Testis (tissue), 2 donors: ENCODE measurements at regions not wholly inside any gene's neighbourhood (a gene's known extent, or its start where the extent isn't known, plus 50 kb on each side); places are given as distances from the start of the nearest gene placed in this dataset.

ENCODE experiments used
- DNase-seq: peaks from one replicate; pipeline ENCODE4 v3.0.0-alpha.2; 2019
- H3K27ac ChIP-seq, 2 donors: fragments of 200-600 bp; sonication (generic); one replicate each; pipeline ENCODE4 v1.5.1; 2019
- H3K27me3 ChIP-seq: fragments of 200-600 bp; sonication (generic); one replicate; pipeline ENCODE4 v1.5.1; 2019
- H3K36me3 ChIP-seq: fragments of 200-600 bp; sonication (generic); one replicate; pipeline ENCODE4 v1.5.1; 2017; ENCODE audit warnings: low read depth; ENCODE audit errors: missing control alignments
- H3K4me1 ChIP-seq: fragments of 200-600 bp; sonication (generic); one replicate; pipeline ENCODE4 v1.5.1; 2019
- H3K4me3 ChIP-seq, 2 donors: fragments of 200-600 bp; sonication (generic); one replicate each; pipeline ENCODE4 v1.5.1; 2017 to 2019
- H3K9me3 ChIP-seq: fragments of 200-600 bp; sonication (generic); one replicate; pipeline ENCODE4 v1.5.1; 2017
- CTCF ChIP-seq, 3 experiments: fragments of 450-650 bp in 2 of 3; fragments of 200-600 bp in 1 of 3; sonication (generic) in 1 of 3; IDR thresholded peaks; one replicate each; pipeline ENCODE4 v1.5.1; 2016 to 2019; ENCODE audit warnings: antibody characterized with exemption in 3 of 3, mild to moderate bottlenecking in 2 of 3, moderate library complexity in 1 of 3
- POLR2A ChIP-seq: fragments of 450-650 bp; IDR thresholded peaks from one replicate; pipeline ENCODE4 v1.6.1; 2017; ENCODE audit warnings: antibody characterized with exemption, mild to moderate bottlenecking, moderate library complexity
- WGBS, 2 donors: methylation state at CpG; one replicate each; pipeline ENCODE4 v1.1.5; 2018; 5-methylcytosine and 5-hydroxymethylcytosine counted together
- intact Hi-C: fragments of 100-400 bp; cut with DNase I; formaldehyde crosslinking; loops from one replicate; pipeline ENCODE4 v1.15.1; 2023; ENCODE audit warnings: low total_unique reads

GRCh38 chr12:92253301-92253700, 107.7 kb upstream of the BTG1 start:
- no peaks in the 10 kb centered on the region for H3K27me3 ChIP-seq
- TF ChIP-seq CTCF (IDR thresholded peaks at IDR 0.05) (no peak), POLR2A (no peak)
- intact Hi-C loops, result no loop called here
- H3K4me3 ChIP-seq, result no peak overlapping the region
- H3K9me3 ChIP-seq, result no peaks in the 10 kb centered on the region
- no peaks in the 10 kb centered on the region for H3K36me3 ChIP-seq
- H3K27ac ChIP-seq, result no peak overlapping the region
- H3K4me1 ChIP-seq, result no peaks in the 10 kb centered on the region
- no peak for DNase-seq

- no peak for DNase-seq
- H3K27ac ChIP-seq, result no peak overlapping the region
- WGBS, 2 donors, result 52 to 65% methylated on average over 2 of the region's 2 CpGs
- intact Hi-C loops, result no loop called here
- no peak overlapping the region for H3K4me3 ChIP-seq
- H3K9me3 ChIP-seq, result no peaks in the 10 kb centered on the region
- H3K27me3 ChIP-seq, result no peaks in the 10 kb centered on the region
- peaks cover under 1% of the 10 kb centered on the region for H3K4me1 ChIP-seq
- TF ChIP-seq CTCF (IDR thresholded peaks at IDR 0.05) (no peak), POLR2A (no peak)
- H3K36me3 ChIP-seq, result no peaks in the 10 kb centered on the region
Measured at GRCh38 chr12:92248977-92249376, 103.3 kb upstream of the BTG1 start.

GRCh38 chr12:92244036-92244435, 98.4 kb upstream of the BTG1 start:
- intact Hi-C loops, result no loop called here

GRCh38 chr12:92242907-92243306, 97.3 kb upstream of the BTG1 start:
- TF ChIP-seq POLR2A (no peak), CTCF (IDR thresholded peaks at IDR 0.05) (no peak)
- Histone ChIP-seq H3K27me3 (no peaks in the 10 kb centered on the region), H3K27ac (peak overlapping the region; percentile 10 to 77), H3K9me3 (no peaks in the 10 kb centered on the region), H3K4me1 (peaks cover 13% of the 10 kb centered on the region), H3K4me3 (no peak overlapping the region), H3K36me3 (no peaks in the 10 kb centered on the region)
- no peak for DNase-seq
- intact Hi-C loops, result no loop called here
- WGBS, 2 donors, result 77 to 86% methylated on average over 3 of the region's 3 CpGs

More at GRCh38 chr12:92244036-92244435, 98.4 kb upstream of the BTG1 start:
- no peaks in the 10 kb centered on the region for H3K9me3 ChIP-seq
- DNase-seq, result peak; percentile 62
- H3K36me3 ChIP-seq, result no peaks in the 10 kb centered on the region
- H3K4me1 ChIP-seq, result peaks cover 13% of the 10 kb centered on the region
- H3K27me3 ChIP-seq, result no peaks in the 10 kb centered on the region
- peak overlapping the region; percentile 10 to 77 for H3K27ac ChIP-seq
- H3K4me3 ChIP-seq, result no peak overlapping the region
- 20 to 31% methylated on average over 3 of the region's 3 CpGs for WGBS, 2 donors
- no peak for TF ChIP-seq POLR2A

GRCh38 chr12:92237762-92238523, 92.3 kb upstream of the BTG1 start:
- WGBS, 2 donors, result 83 to 93% methylated on average over 6 of the region's 6 CpGs

More at GRCh38 chr12:92237762-92238523, 92.3 kb upstream of the BTG1 start:
- no peak for DNase-seq
- H3K4me3 ChIP-seq, result no peak overlapping the region
- no peak overlapping the region for H3K27ac ChIP-seq
- peaks cover 1% of the 10 kb centered on the region for H3K4me1 ChIP-seq
- no peaks in the 10 kb centered on the region for H3K9me3 ChIP-seq
- TF ChIP-seq POLR2A (no peak), CTCF (IDR thresholded peaks at IDR 0.05) (no peak)
- H3K27me3 ChIP-seq, result no peaks in the 10 kb centered on the region
- intact Hi-C loops, result no loop called here
- no peaks in the 10 kb centered on the region for H3K36me3 ChIP-seq
